ENCODE measurements at regions not wholly inside any gene's neighbourhood (a gene's known extent, or its start where the extent isn't known, plus 50 kb on each side); places are given as distances from the start of the nearest gene placed in this dataset.

DNA sequence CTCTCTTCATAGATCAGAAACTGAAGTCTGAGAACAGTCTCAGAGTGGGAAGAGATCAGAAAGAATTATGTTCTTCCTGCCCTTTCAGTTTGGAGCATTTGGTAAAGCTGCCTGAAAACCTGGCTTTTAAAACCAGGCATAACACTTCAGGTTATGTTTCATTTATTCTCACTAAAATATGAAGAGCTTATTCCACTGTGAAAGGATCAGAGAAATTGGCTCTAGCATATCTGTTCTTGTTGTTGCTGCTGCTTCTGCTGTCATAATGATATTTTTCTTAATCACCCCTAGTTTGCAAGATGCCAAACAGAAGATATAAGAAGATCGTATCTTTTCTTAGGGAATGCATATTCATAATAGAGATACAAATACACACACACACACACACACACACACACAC is 476.9 kb downstream of the XIRP2 start:
- TF ChIP-seq EZH2 (IDR thresholded peaks at IDR 0.05; ENCODE audit: insufficient read depth, poor library complexity, severe bottlenecking) (no peak), EZH2phosphoT487 (IDR thresholded peaks at IDR 0.05; ENCODE audit: insufficient read depth, low read depth) (no peak)

All from GM23248 (cell line).